ENCODE measurements at regions not wholly inside any gene's neighbourhood (a gene's known extent, or its start where the extent isn't known, plus 50 kb on each side); places are given as distances from the start of the nearest gene placed in this dataset.

DNA sequence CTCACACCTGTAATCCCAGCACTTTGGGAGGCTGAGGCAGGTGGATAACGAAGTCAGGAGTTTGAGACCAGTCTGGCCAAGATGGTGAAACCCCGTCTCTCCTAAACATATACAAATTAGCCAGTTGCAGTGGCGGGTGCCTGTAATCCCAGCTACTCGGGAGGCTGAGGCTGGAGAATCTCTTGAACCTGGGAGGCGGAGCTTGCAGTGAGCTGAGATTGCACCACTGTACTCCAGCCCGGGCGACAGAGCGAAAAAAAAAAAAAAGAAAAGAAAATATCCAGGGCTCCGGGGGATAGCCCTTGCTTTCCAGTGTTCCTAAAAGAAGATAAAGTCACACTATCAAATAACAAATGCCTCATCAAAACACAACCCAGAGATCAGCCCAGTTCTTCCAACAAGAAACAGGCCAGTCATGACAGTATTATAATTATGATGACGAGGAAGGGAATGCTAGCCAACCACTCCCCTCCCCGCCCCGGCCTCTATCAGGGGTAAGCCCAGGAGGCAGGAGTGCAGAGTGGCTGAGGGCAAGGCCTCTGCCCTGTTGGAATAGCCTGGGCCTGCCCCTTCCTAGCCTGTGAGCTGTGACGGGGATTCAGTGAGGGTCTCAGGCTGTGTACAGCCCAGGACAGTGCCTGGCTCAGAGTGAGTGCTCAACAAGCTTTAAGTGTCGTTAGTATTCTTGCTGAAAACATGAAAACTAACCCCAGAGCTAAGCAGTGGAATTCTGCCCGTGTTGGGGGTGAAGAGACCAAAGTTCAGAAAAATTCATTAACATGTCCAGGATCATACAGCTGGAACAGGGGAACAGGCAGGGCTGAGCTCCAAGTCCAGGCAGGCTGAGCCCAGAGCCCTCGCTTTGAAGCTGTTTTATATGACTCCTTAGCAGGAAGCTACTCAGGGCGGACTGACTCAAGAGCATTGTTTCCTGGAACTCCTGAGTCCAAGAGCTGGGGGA lies 54.3 kb downstream of the FAM241B start:
- DNase-seq, result no peak

DNA sequence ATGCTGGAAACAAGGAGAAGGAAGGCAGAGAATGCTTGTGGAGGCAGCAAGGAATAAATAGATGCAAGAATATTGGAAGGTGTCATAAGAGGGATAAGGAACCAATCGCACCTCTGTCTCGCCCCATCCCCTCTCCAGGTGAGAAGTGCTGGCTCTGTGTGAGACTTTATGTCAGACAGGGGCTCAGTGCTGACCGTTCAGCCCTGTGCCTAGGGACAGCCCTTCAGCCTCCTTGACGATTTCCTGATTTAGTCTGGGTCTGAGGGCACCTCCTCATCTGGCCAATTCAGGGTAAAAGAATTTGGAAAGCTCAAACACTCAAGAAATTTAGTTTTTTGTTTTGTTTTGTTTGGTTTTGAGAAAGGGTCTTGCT lies 54.9 kb downstream of the FAM241B start:
- no peak for DNase-seq

DNA sequence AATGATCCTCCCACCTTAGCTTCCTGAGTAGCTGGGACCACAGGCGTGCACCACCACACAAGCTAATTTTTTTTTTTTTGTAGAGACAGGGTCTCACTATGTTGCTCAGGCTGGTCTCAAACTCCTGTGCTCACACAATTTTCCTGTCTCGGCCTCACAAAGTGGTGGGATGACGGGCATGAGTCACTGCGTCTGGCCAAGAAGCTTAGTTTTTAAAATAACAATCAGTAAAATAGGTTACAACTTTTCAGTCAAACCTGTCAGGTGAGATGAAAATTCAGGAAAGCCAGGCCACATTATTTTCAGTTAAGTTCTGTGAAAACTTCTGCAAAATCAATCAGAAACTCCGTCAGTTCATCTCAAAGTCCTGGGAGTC lies 55.4 kb downstream of the FAM241B start:
- DNase-seq, result no peak

DNA sequence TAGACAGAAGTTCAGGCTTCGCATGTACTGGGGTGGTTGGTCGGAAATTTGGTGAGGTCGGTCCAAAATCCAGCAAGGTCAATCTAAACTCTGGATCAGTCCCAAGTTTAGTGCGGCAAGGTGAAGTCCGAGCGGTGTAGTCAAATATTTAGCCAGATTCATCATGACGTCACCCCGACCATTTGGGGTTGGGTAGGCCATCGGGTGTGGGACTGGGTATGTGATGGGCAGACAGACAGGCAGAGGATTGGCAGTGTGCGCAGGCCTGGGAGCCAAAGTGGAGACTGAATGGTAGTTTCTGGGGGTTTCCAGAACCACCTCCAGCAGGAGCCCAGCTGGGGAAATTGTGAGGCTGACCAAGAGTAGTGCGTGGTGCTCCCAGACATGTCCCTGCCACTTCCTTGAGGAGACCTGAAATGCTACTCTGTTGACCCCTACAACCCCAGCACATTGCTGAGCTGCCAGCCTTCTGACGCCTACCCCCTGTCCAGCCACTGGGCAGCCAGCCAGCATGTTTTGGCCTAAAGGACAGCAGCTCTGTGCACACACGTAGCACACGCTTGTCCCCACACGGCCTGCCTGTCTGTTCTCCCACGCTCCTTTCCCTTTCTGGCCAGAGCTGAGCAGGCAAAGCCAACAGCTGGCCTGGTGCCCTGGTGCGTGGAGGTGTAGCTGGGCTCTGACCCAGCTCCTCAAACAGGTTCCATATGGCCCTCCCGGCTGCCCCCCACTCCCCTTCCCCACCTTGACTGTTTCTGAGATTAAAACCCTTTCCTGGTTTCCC lies 55.9 kb downstream of the FAM241B start:
- DNase-seq, result no peak

GRCh38 chr10:69686866-69687265 lies 56.8 kb downstream of the FAM241B start:
- DNase-seq, result no peak

DNA sequence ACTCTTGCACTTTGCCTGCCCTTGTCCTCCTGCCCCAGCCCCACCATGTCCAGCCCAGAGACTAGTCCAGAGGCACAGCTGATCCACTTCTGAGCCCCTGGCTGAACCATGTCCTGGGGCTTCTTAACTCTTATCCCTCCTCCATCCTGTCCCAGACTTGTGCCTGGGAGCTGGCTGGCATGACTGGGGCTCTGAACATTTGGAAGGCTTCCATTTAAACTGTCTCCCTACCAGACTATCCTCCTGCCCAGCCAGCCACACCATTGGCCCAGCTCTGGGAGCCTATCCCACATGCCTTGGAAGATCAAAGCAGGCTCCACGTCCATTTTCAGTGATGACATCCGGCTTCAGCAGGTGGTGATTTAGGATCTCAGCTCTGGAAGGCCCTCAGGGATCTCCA lies 57.4 kb downstream of the FAM241B start:
- DNase-seq, result no peak

- no peak for DNase-seq
These were observed 62.2 kb downstream of the FAM241B start for GRCh38 chr10:69692267-69692666.

DNA sequence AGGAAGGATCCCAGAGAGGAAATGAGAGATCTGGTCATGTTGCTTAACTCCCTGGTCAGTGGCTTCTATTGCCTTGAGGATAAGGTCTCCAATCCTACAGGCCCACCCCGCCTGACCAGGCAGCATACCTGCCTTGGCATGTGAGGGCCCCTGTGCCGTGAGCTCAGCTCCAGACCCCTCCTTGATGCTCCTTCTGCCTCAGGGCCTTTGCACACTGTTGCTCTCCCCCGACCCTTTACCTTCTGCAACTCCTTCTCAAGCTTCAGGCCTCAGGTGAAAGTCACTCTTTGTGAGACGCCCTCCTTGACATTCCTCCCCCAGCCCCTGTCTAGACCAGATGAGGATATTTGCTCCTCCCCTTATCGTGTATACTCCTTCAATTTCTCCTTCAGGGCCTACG lies 62.8 kb downstream of the FAM241B start:
- DNase-seq, result no peak

DNA sequence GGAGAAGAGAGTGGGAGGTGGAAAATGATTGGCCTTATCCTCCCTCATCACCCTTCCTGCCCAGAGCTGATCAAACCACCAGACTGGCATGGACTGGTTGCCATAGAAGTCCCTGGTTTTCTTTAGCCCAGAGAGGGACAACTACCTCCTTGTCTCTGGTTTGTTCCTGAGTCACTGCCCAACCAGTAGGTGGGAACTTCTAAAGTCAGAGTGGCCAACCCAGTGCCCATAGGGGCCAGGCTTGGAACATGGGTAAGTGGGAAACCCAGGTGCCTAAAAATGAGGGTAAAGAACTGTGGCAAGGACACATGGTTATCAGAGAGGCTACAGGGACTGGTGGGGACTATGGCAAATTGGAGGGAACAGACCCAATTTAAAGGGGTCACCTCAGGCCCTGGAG lies 63.8 kb downstream of the FAM241B start:
- DNase-seq, result no peak

- DNase-seq, result peak; percentile 20
These were observed 66.2 kb downstream of the FAM241B start for GRCh38 chr10:69696073-69696731.

GRCh38 chr10:69697006-69697405 lies 67.0 kb downstream of the FAM241B start:
- DNase-seq, result no peak

DNA sequence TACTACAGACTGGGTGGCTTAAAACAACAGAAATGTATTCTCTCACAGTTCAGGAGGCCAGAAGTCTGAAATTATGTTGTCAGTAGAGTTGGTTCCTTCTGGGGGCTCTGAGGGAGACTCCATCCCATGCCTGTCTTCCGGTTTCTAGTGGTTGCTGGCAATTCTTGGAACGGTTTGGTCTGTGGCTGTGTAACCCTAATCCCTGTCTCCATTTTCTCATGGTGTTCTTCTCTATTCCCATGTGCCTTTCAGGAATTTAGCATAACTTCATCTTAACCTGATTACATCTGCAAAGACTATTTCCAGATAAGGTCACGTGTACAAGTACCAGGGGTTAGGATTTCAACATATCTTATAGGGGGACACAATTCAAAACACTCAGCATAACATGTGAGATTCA lies 73.2 kb downstream of the FAM241B start:
- no peak for DNase-seq

DNA sequence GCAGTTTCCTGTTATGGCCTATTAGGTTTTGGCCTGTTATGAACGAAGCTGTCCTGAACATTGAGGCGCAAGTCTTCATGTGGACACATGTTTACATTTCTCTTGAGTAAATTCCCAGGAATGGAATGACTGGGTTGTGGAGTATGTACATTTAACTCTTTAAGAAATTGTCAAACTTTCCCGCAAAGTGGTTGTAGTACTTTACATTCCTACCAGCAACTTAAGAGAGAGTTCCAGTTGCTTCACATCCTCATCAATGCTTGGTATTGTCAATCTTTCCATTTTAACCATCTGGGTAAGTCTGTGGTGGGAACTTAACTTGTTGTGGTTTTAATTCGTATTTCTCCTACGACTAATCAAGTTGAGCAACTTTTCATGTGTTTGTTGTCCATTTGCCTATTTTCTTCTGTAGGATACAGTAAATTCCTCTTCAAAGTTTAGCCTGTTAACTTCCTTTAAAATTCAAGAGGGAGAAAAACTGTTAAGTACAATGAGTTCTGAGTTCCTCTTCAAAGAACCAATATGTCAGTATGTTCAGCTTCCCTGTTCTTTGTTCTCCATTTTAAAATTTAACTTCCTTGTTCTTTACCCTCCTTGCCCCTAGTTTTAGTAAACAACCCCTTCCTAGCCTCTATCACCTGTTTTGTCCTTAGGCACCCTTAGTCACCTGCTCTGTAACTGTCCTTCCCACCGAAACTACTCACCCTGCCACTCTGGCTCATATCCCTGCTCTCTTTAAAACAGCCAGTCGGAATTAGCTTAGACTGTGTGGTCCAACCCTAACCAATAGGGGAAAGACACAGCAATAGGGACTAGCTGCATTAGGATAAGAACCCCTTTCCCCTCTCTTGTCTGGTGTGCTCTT lies 74.0 kb downstream of the FAM241B start:
- DNase-seq, result no peak

DNA sequence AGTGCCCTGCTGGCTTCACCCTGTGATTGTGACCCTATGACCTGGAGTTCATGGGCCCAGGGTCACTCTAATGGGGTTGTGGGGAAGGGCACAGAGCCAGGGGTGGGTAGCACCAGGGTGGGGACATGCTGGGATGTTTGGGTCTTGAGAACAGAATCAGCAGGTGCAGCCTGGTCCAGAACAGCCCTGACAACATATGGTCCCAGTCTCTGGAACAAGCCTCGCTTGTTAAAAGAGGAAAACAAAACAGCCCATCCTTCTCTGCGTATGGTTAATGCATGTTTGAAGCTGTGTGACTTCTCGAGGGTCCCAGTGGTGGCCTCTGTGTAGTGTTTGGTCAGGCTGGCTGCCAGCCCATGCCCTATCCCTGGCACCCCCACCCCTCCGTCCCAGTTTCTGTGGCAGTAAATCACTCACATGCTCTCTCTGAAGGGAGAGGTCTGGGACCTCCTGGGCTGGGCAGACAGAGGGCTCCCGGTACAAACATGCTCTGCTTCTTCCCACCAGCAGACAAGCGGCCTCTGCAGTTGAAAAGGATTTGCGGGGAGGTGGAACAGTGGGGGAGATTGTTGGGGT lies 79.4 kb downstream of the FAM241B start:
- no peak for DNase-seq

DNA sequence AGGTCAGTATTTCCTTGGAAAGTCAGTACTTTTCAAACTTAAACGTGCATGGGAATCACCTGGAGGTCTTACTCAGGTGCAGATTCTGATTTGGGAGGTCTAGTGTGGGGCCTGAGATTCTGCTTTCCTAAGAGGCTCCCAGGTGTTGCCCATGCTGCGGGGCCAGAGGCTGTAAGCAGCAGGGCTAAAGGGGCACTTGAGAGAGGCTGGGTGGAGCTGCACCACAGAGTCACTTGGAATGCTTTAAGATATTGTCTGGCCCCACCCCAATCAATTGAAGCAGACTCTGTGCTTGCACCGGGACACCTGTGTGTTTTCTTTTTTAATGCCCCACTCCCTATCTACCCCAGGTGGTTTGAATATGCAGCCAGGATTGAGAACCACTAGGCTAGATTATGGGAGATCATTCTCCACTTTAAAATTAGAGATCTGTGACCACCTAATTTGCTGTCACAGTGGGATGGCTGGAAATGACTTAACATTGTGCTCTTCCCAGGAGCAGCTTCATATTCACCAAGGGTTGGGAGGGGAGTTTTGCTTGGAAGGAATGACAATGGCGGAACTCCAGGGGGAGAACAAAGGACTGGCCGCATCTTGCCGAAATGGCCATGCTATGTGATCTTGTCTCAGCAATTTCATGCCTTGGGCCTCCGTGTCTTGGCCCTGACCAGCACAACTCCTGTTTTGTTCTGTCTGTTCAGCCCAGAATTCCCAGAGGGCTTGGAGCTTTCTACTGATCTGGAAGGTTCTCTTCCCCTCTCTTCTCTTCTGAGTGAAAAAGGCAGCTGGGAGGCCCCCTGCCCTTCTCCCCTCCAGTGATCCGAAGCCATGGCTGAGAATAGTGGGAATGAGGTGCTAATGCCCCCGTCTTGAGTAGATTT lies 80.2 kb downstream of the FAM241B start:
- DNase-seq, result no peak

- no peak for DNase-seq
These were observed 82.3 kb downstream of the FAM241B start for GRCh38 chr10:69712342-69712741.

- DNase-seq, result no peak
These were observed 84.5 kb downstream of the FAM241B start for GRCh38 chr10:69714572-69714971.

- DNase-seq, result no peak
These were observed 85.3 kb downstream of the FAM241B start for GRCh38 chr10:69715156-69715898.

- no peak for DNase-seq
These were observed 85.7 kb upstream of the COL13A1 start for GRCh38 chr10:69715899-69716606.
